Panc1 (cell line): ENCODE measurements at regions not wholly inside any gene's neighbourhood (a gene's known extent, or its start where the extent isn't known, plus 50 kb on each side); places are given as distances from the start of the nearest gene placed in this dataset.

Experiments used
- ATAC-seq: fragments of 200-7000 bp; cut with Tn5 transposase; 2 replicates; pipeline ENCODE4 v1.9.1; 2020; ENCODE audit warnings: mild to moderate bottlenecking, moderate library complexity
- BruUV-seq: library from RNA; stranded (reverse); fragments of 400-500 nt; replicated peaks from 2 replicates; lab custom pipeline; 2021; lab: Mats Ljungman, UMichigan
- CTCF ChIA-PET: fragments of 300-600 bp; sonication (Branson Sonifier 250); formaldehyde crosslinking; loops from one replicate; lab custom pipeline; 2022; ENCODE audit warnings: antibody characterized with exemption; lab: Charles Lee
- POLR2A ChIA-PET: fragments of 300-600 bp; sonication (Branson Sonifier 250); formaldehyde crosslinking; loops from one replicate; lab custom pipeline; 2022; ENCODE audit warnings: antibody characterized with exemption; lab: Charles Lee
- DNase-seq: peaks from one replicate; pipeline ENCODE4 v3.0.0-alpha.2; 2010; ENCODE audit warnings: low read depth, low spot score
- H3K27ac ChIP-seq: 2 replicates; pipeline ENCODE4 v1.5.1; 2011; ENCODE audit warnings: mild to moderate bottlenecking, low read length, inconsistent platforms
- H3K27me3 ChIP-seq: fragments of 200-500 bp; sonication (Bioruptor generic); 2 replicates; pipeline ENCODE4 v1.6.0; 2014; ENCODE audit warnings: low read length, inconsistent platforms; ENCODE audit not compliant: control insufficient read depth, insufficient read depth
- H3K36me3 ChIP-seq: fragments of 200-500 bp; sonication (Bioruptor generic); 2 replicates; pipeline ENCODE4 v1.5.1; 2014; ENCODE audit warnings: inconsistent platforms, mild to moderate bottlenecking, low read length, moderate library complexity; ENCODE audit not compliant: control insufficient read depth, insufficient read depth
- H3K4me1 ChIP-seq: 2 replicates; pipeline ENCODE4 v1.5.1; 2011; ENCODE audit warnings: inconsistent platforms, mild to moderate bottlenecking, low read length, moderate library complexity; ENCODE audit not compliant: control insufficient read depth, insufficient read depth
- H3K4me3 ChIP-seq, 2 experiments: 2 replicates each; pipeline ENCODE4 v1.5.1; 2011 to 2012; ENCODE audit warnings: low read depth in 2 of 2, low read length in 2 of 2, mild to moderate bottlenecking in 2 of 2, inconsistent platforms in 1 of 2, moderate library complexity in 1 of 2
- H3K9me3 ChIP-seq: fragments of 200-500 bp; sonication (Bioruptor generic); 2 replicates; pipeline ENCODE4 v1.5.1; 2014; ENCODE audit warnings: low read depth, mild to moderate bottlenecking, inconsistent platforms, low read length, moderate library complexity; ENCODE audit not compliant: control insufficient read depth, insufficient read depth
- CTCF ChIP-seq: fragments of 450-650 bp; IDR thresholded peaks from 2 replicates; pipeline ENCODE4 v1.5.1; 2017; ENCODE audit warnings: mild to moderate bottlenecking
- POLR2AphosphoS5 ChIP-seq: IDR thresholded peaks from 2 replicates; pipeline ENCODE4 v1.6.1; 2012; ENCODE audit warnings: mild to moderate bottlenecking, low read depth, low read length, moderate library complexity
- REST ChIP-seq, 2 experiments: IDR thresholded peaks; 2 replicates each; pipeline ENCODE4 v1.6.1; 2011 to 2012; ENCODE audit warnings: low read depth in 2 of 2, control low read depth in 1 of 2, low read length in 1 of 2, mild to moderate bottlenecking in 1 of 2, moderate library complexity in 1 of 2; ENCODE audit not compliant: insufficient read depth in 1 of 2
- SIN3A ChIP-seq: IDR thresholded peaks from 2 replicates; pipeline ENCODE4 v1.6.1; 2012; ENCODE audit warnings: low read depth, mild to moderate bottlenecking, low read length, moderate library complexity, borderline replicate concordance; ENCODE audit not compliant: insufficient read depth
- TCF7L2 ChIP-seq: IDR thresholded peaks from 2 replicates; pipeline ENCODE4 v1.6.1; 2011; ENCODE audit warnings: mild to moderate bottlenecking, low read depth, low read length, inconsistent platforms
- in situ Hi-C: cut with HindIII; loops from 2 replicates; pipeline ENCODE4 v1.10.0; 2016; ENCODE audit warnings: low sequenced_read_pairs, low pct_unique_long_range_greater_than_20kb
- intact Hi-C: fragments of 100-400 bp; cut with micrococcal nuclease; formaldehyde crosslinking; loops from one replicate; pipeline ENCODE4 v1.10.0; 2022; ENCODE audit not compliant: unreplicated experiment

- in situ Hi-C loops, result no loop called here
- CTCF ChIA-PET, result no interaction called here
- Histone ChIP-seq H3K4me1 (no peaks in the 10 kb centered on the region), H3K4me3 (no peak overlapping the region), H3K9me3 (no peaks in the 10 kb centered on the region), H3K27me3 (no peaks in the 10 kb centered on the region), H3K27ac (no peak overlapping the region), H3K36me3 (no peaks in the 10 kb centered on the region)
- POLR2A ChIA-PET, result no interaction called here
- DNase-seq (no peak), ATAC-seq (no peak)
- intact Hi-C loops, result no loop called here
- no TSS peak for BruUV-seq
- TF ChIP-seq REST (IDR thresholded peaks at IDR 0.05; ENCODE audit: insufficient read depth in 1 of 2, low read depth in 2 of 2, low read length in 1 of 2) (no peak), TCF7L2 (no peak), SIN3A (no peak), CTCF (no peak), POLR2AphosphoS5 (no peak)
These were observed 647.8 kb downstream of the ANXA1 start for GRCh38 chr9:73799446-73799845.

GRCh38 chr9:73805111-73805510 is 653.4 kb downstream of the ANXA1 start:
- H3K36me3 ChIP-seq, result no peaks in the 10 kb centered on the region
- no peak overlapping the region for H3K27ac ChIP-seq
- ChIA-PET POLR2A (no interaction called here), CTCF (no interaction called here)
- H3K27me3 ChIP-seq, result no peaks in the 10 kb centered on the region
- no peaks in the 10 kb centered on the region for H3K4me1 ChIP-seq
- TF ChIP-seq CTCF (no peak), REST (IDR thresholded peaks at IDR 0.05; ENCODE audit: insufficient read depth in 1 of 2, low read depth in 2 of 2, low read length in 1 of 2) (no peak), TCF7L2 (no peak), POLR2AphosphoS5 (no peak), SIN3A (no peak)
- no TSS peak for BruUV-seq
- in situ Hi-C loops (no loop called here), intact Hi-C loops (no loop called here)
- no peaks in the 10 kb centered on the region for H3K9me3 ChIP-seq
- ATAC-seq, result no peak
- no peak overlapping the region for H3K4me3 ChIP-seq
- DNase-seq, result no peak
